Right atrium auricular region (tissue), 2 donors: ENCODE measurements at regions not wholly inside any gene's neighbourhood (a gene's known extent, or its start where the extent isn't known, plus 50 kb on each side); places are given as distances from the start of the nearest gene placed in this dataset.
"Not testable (repeated sequence)": the region's sequence is repeated elsewhere in the genome, so short reads cannot be mapped to it uniquely, and the experiment has no call there.

Source experiments
- DNase-seq: peaks from one replicate; pipeline ENCODE4 v3.0.0-alpha.2; 2019; ENCODE audit warnings: low spot score
- H3K27ac ChIP-seq, 2 donors: fragments of 200-600 bp; sonication (generic); 1 replicate in 1 of 2; 2 replicates in 1 of 2; pipeline ENCODE4 v1.5.1; 2016 to 2019
- H3K27me3 ChIP-seq, 2 donors: fragments of 200-600 bp; sonication (generic); one replicate each; pipeline versions ENCODE4 v1.5.1 to v1.6.0; 2017 to 2019
- H3K36me3 ChIP-seq: fragments of 200-600 bp; sonication (generic); one replicate; pipeline ENCODE4 v1.5.1; 2016
- H3K4me1 ChIP-seq, 2 donors: fragments of 200-600 bp; sonication (generic); one replicate each; pipeline versions ENCODE4 v1.5.1 to v1.6.0; 2017 to 2019
- H3K4me3 ChIP-seq, 2 donors: fragments of 200-600 bp; sonication (generic); 1 replicate in 1 of 2; 2 replicates in 1 of 2; pipeline ENCODE4 v1.5.1; 2017 to 2019; ENCODE audit warnings: mild to moderate bottlenecking in 1 of 2, moderate library complexity in 1 of 2
- H3K9me3 ChIP-seq, 2 donors: fragments of 200-600 bp; sonication (generic); one replicate each; pipeline ENCODE4 v1.5.1; 2019
- TF ChIP-seq, protein P1 (sequence below), 2 donors: fragments of 200-600 bp; sonication (generic); IDR thresholded peaks; one replicate each; pipeline ENCODE4 v1.5.1; 2019; ENCODE audit warnings: antibody characterized with exemption in 2 of 2

DNA sequence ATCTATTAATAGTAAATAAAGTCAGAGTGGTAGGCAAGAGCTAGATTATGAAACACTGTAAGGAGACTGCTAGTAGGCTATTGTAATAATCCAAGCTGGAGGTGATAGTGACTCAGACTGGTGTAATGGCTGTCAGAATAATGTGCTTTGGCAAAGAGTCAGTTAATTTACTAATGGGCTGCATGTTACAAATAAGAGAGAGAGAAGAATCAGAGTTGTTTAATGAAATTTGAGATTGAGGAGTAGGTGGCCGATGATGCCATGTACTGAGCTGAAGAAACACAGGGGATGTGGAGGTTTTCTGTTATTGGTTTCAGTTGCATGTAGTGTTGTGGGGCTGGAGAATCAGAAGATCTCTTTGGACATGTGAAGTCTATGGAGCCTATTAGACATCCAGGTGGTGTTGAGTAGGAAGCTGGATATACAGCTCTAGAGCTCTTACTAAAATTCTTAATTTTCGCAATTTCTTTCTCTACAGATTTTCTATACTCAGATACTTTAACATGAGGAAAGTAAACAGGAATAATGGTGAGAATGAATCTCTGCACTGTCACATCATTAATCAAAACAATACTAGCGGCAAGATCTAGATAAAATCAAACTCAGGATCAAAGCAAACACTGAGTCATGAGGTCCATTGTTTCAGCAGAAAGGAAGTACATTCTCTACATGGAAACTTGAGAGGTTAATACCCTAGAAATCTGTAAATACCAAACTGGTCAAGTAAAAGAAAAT is 167.7 kb downstream of the SIM1 start:
- Histone ChIP-seq H3K27ac (no peak overlapping the region), H3K27me3 (no peaks in the 10 kb centered on the region)
- DNase-seq: no peak

DNA sequence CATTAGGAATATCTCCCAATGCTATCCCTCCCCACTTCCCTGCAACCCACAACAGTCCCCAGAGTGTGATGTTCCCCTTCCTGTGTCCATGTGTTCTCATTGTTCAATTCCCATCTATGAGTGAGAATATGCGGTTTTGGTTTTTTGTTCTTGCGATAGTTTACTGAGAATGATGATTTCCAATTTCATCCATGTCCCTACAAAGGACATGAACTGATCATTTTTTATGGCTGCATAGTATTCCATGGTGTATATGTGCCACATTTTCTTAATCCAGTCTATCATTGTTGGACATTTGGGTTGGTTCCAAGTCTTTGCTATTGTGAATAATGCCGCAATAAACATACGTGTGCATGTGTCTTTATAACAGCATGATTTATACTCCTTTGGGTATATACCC is 169.5 kb downstream of the SIM1 start:
- H3K9me3 ChIP-seq, DNase-seq, H3K4me1 ChIP-seq, H3K27me3 ChIP-seq, H3K36me3 ChIP-seq, H3K27ac ChIP-seq, H3K4me3 ChIP-seq: not testable (repeated sequence)

More for the DNA sequence above, 167.7 kb downstream of the SIM1 start:
- TF ChIP-seq, protein P1, sequence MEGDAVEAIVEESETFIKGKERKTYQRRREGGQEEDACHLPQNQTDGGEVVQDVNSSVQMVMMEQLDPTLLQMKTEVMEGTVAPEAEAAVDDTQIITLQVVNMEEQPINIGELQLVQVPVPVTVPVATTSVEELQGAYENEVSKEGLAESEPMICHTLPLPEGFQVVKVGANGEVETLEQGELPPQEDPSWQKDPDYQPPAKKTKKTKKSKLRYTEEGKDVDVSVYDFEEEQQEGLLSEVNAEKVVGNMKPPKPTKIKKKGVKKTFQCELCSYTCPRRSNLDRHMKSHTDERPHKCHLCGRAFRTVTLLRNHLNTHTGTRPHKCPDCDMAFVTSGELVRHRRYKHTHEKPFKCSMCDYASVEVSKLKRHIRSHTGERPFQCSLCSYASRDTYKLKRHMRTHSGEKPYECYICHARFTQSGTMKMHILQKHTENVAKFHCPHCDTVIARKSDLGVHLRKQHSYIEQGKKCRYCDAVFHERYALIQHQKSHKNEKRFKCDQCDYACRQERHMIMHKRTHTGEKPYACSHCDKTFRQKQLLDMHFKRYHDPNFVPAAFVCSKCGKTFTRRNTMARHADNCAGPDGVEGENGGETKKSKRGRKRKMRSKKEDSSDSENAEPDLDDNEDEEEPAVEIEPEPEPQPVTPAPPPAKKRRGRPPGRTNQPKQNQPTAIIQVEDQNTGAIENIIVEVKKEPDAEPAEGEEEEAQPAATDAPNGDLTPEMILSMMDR (IDR thresholded peaks at IDR 0.05): no peak
- no peaks in the 10 kb centered on the region for H3K9me3 ChIP-seq
- no peaks in the 10 kb centered on the region for H3K4me1 ChIP-seq
- H3K36me3 ChIP-seq: no peaks in the 10 kb centered on the region
- H3K4me3 ChIP-seq: no peak overlapping the region

DNA sequence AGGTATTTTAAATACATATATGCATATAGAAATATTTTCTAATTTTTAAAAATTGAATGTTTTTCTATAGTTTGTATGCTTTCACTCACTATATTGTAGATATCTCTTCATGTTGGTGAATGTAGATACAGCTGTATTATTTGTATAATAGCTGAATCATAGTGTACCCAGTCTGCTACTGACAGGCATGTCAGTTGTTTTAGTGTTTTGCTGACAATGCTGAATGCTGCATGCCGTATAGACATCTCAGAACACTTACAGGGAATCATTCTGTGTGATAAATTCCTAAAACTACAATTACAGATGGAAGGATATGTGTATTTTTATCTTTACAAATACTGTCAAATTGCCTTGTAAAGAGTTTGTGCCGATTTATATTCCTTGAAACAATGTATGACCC is 175.4 kb downstream of the SIM1 start:
- H3K27me3 ChIP-seq: no peaks in the 10 kb centered on the region
- H3K4me1 ChIP-seq: no peaks in the 10 kb centered on the region
- DNase-seq: no peak
- no peak overlapping the region for H3K27ac ChIP-seq
- no peaks in the 10 kb centered on the region for H3K9me3 ChIP-seq
- TF ChIP-seq, protein P1 (IDR thresholded peaks at IDR 0.05): no peak
- H3K4me3 ChIP-seq: no peak overlapping the region
- H3K36me3 ChIP-seq: no peaks in the 10 kb centered on the region

DNA sequence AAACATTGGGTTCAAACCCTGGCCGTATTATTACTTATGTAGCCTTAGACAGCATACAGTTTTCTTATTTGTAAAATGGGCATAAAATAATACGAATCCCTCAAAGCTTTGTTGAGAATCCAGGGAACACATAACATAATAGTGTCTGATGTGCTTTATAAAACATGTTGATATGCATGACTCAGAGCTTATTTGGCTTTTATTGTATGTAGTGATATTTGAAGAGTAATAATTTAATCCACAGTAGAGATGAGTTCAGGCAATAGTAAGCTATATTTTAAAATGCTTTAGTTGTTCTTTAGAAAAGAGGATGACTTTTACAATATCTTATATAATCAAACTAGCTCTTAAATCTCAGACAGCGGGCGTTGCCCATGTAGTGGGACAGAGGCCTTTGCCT is 176.4 kb downstream of the SIM1 start:
- TF ChIP-seq, protein P1 (IDR thresholded peaks at IDR 0.05): no peak
- no peak for DNase-seq
- Histone ChIP-seq H3K27ac (no peak overlapping the region), H3K4me1 (no peaks in the 10 kb centered on the region), H3K36me3 (no peaks in the 10 kb centered on the region), H3K4me3 (no peak overlapping the region), H3K27me3 (no peaks in the 10 kb centered on the region), H3K9me3 (no peaks in the 10 kb centered on the region)

DNA sequence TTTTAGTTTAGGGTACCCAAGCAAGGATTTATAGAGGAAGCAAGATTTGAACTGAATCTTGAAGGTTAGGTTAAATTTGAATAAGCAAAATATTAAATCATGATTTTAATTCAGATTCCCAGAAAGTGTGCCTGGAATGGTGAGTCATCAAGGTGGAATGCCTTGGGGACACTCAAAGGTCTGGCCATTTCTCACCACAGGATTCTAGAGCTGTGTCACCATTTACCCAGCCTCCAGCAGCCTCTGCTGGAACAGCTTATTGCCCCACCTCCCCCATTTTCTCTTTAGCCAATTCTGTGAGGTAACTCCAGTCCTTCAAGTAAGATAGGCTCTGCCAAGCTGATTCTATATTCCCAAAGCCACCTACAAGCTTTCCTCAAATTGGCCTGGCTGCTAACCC is 181.4 kb downstream of the SIM1 start:
- H3K9me3 ChIP-seq: no peaks in the 10 kb centered on the region
- no peak for DNase-seq
- H3K27me3 ChIP-seq: no peaks in the 10 kb centered on the region
- H3K36me3 ChIP-seq: no peaks in the 10 kb centered on the region
- no peak overlapping the region for H3K27ac ChIP-seq
- no peak overlapping the region for H3K4me3 ChIP-seq
- TF ChIP-seq, protein P1 (IDR thresholded peaks at IDR 0.05): no peak
- no peaks in the 10 kb centered on the region for H3K4me1 ChIP-seq

DNA sequence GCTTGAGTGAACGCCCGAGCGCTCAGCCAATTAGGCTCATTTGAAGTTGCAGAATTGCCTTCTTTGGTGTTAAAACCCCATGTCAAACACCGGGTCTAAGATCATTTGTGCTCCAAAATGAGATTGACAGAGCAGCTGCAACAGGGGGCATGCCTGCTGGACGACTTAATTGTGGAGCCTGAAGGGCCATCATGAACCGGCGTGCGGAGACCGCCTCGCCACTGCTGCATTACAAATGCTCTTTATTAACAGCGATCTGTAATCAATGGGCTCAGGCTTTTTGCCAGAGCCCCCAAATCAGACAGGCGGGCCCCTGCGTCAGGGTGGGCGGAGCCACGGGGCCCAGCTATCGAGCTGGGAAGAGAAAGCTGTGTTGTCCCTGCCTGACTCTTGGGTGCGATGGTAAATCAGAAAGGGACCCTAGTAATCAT is 183.2 kb downstream of the SIM1 start:
- no peaks in the 10 kb centered on the region for H3K9me3 ChIP-seq
- TF ChIP-seq, protein P1 (IDR thresholded peaks at IDR 0.05): no peak
- no peaks in the 10 kb centered on the region for H3K36me3 ChIP-seq
- H3K27me3 ChIP-seq: no peaks in the 10 kb centered on the region
- peak overlapping the region in 1 of 2 donors; percentile 28 for H3K4me3 ChIP-seq
- DNase-seq: no peak
- no peak overlapping the region for H3K27ac ChIP-seq
- no peaks in the 10 kb centered on the region for H3K4me1 ChIP-seq
